MG63 (cell line): ENCODE measurements at regions not wholly inside any gene's neighbourhood (a gene's known extent, or its start where the extent isn't known, plus 50 kb on each side); places are given as distances from the start of the nearest gene placed in this dataset.
"Not testable (repeated sequence)": the region's sequence is repeated elsewhere in the genome, so short reads cannot be mapped to it uniquely, and the experiment has no call there.

ENCODE experiments used
- DNase-seq: peaks from one replicate; pipeline ENCODE4 v3.0.0-alpha.2; 2020
- H3K27me3 ChIP-seq: fragments of 250-450 bp; sonication (Bioruptor Pico); 2 replicates; pipeline ENCODE4 v1.5.1; 2020; ENCODE audit warnings: mild to moderate bottlenecking, moderate library complexity
- H3K36me3 ChIP-seq: fragments of 250-450 bp; sonication (Bioruptor Pico); 2 replicates; pipeline ENCODE4 v1.5.1; 2020; ENCODE audit warnings: mild to moderate bottlenecking, moderate library complexity
- H3K4me3 ChIP-seq: fragments of 250-450 bp; sonication (Bioruptor Pico); 2 replicates; pipeline ENCODE4 v1.5.1; 2020; ENCODE audit warnings: mild to moderate bottlenecking, moderate library complexity
- H3K9me3 ChIP-seq: fragments of 250-450 bp; sonication (Bioruptor Pico); 2 replicates; pipeline ENCODE4 v1.5.1; 2020; ENCODE audit warnings: mild to moderate bottlenecking, moderate library complexity

- no peak for DNase-seq
- Histone ChIP-seq H3K36me3 (no peaks in the 10 kb centered on the region), H3K4me3 (no peak overlapping the region), H3K27me3 (no peaks in the 10 kb centered on the region), H3K9me3 (no peaks in the 10 kb centered on the region)
Observed at GRCh38 chr9:74120061-74120460, 377.1 kb upstream of the RORB start.

- Histone ChIP-seq H3K4me3 (no peak overlapping the region), H3K27me3 (no peaks in the 10 kb centered on the region), H3K9me3 (no peaks in the 10 kb centered on the region), H3K36me3 (no peaks in the 10 kb centered on the region)
- DNase-seq, result no peak
Observed at GRCh38 chr9:74120470-74120869, 376.7 kb upstream of the RORB start.

- Histone ChIP-seq H3K27me3 (no peaks in the 10 kb centered on the region), H3K9me3 (no peaks in the 10 kb centered on the region), H3K4me3 (no peak overlapping the region), H3K36me3 (no peaks in the 10 kb centered on the region)
- DNase-seq, result no peak
Observed at GRCh38 chr9:74122216-74122615, 374.9 kb upstream of the RORB start.

GRCh38 chr9:74122661-74123060 is 374.5 kb upstream of the RORB start:
- Histone ChIP-seq H3K9me3 (no peaks in the 10 kb centered on the region), H3K4me3 (no peak overlapping the region), H3K27me3 (no peaks in the 10 kb centered on the region), H3K36me3 (no peaks in the 10 kb centered on the region)
- no peak for DNase-seq

- no peaks in the 10 kb centered on the region for H3K27me3 ChIP-seq
- no peak for DNase-seq
- H3K4me3 ChIP-seq, result no peak overlapping the region
- H3K36me3 ChIP-seq, result no peaks in the 10 kb centered on the region
- H3K9me3 ChIP-seq, result no peaks in the 10 kb centered on the region
Observed at GRCh38 chr9:74125941-74126340, 371.2 kb upstream of the RORB start.

- H3K9me3 ChIP-seq, result no peaks in the 10 kb centered on the region
Observed at GRCh38 chr9:74132986-74133385, 364.1 kb upstream of the RORB start.

GRCh38 chr9:74133921-74134320 is 363.2 kb upstream of the RORB start:
- Histone ChIP-seq H3K4me3 (no peak overlapping the region), H3K36me3 (no peaks in the 10 kb centered on the region), H3K27me3 (no peaks in the 10 kb centered on the region), H3K9me3 (no peaks in the 10 kb centered on the region)
- DNase-seq, result no peak

More at GRCh38 chr9:74132986-74133385, 364.1 kb upstream of the RORB start:
- DNase-seq, result no peak
- Histone ChIP-seq H3K27me3 (no peaks in the 10 kb centered on the region), H3K4me3 (no peak overlapping the region), H3K36me3 (no peaks in the 10 kb centered on the region)

- no peaks in the 10 kb centered on the region for H3K36me3 ChIP-seq
- H3K27me3 ChIP-seq, result no peaks in the 10 kb centered on the region
- H3K4me3 ChIP-seq, result no peak overlapping the region
- no peak for DNase-seq
- H3K9me3 ChIP-seq, result no peaks in the 10 kb centered on the region
Observed at GRCh38 chr9:74138182-74138581, 359.0 kb upstream of the RORB start.

- Histone ChIP-seq H3K27me3 (no peaks in the 10 kb centered on the region), H3K36me3 (no peaks in the 10 kb centered on the region), H3K4me3 (no peak overlapping the region), H3K9me3 (no peaks in the 10 kb centered on the region)
- DNase-seq, result no peak
Observed at GRCh38 chr9:74140141-74140540, 357.0 kb upstream of the RORB start.

GRCh38 chr9:74147906-74148305 is 349.2 kb upstream of the RORB start:
- Histone ChIP-seq H3K9me3 (no peaks in the 10 kb centered on the region), H3K4me3 (no peak overlapping the region), H3K36me3 (no peaks in the 10 kb centered on the region), H3K27me3 (no peaks in the 10 kb centered on the region)
- no peak for DNase-seq

- DNase-seq, result no peak
- no peaks in the 10 kb centered on the region for H3K36me3 ChIP-seq
Observed at GRCh38 chr9:74172874-74173273, 324.3 kb upstream of the RORB start.

GRCh38 chr9:74173284-74173683 is 323.9 kb upstream of the RORB start:
- Histone ChIP-seq H3K27me3 (no peaks in the 10 kb centered on the region), H3K36me3 (no peaks in the 10 kb centered on the region), H3K9me3 (no peaks in the 10 kb centered on the region), H3K4me3 (no peak overlapping the region)
- DNase-seq, result no peak

More at GRCh38 chr9:74172874-74173273, 324.3 kb upstream of the RORB start:
- Histone ChIP-seq H3K9me3 (no peaks in the 10 kb centered on the region), H3K27me3 (no peaks in the 10 kb centered on the region), H3K4me3 (no peak overlapping the region)

GRCh38 chr9:74197771-74198170 is 299.4 kb upstream of the RORB start:
- not testable (repeated sequence) for H3K36me3 ChIP-seq, DNase-seq, H3K9me3 ChIP-seq, H3K4me3 ChIP-seq, H3K27me3 ChIP-seq

- H3K36me3 ChIP-seq, result no peaks in the 10 kb centered on the region
- H3K4me3 ChIP-seq, result no peak overlapping the region
- no peaks in the 10 kb centered on the region for H3K9me3 ChIP-seq
- H3K27me3 ChIP-seq, result no peaks in the 10 kb centered on the region
- DNase-seq, result no peak
Observed at GRCh38 chr9:74205056-74205455, 292.1 kb upstream of the RORB start.

- Histone ChIP-seq H3K9me3 (no peaks in the 10 kb centered on the region), H3K4me3 (no peak overlapping the region), H3K36me3 (no peaks in the 10 kb centered on the region), H3K27me3 (no peaks in the 10 kb centered on the region)
- DNase-seq, result no peak
Observed at GRCh38 chr9:74218385-74219063, 278.6 kb upstream of the RORB start.

- no peak overlapping the region for H3K4me3 ChIP-seq
- H3K27me3 ChIP-seq, result no peaks in the 10 kb centered on the region
- H3K36me3 ChIP-seq, result no peaks in the 10 kb centered on the region
- H3K9me3 ChIP-seq, result no peaks in the 10 kb centered on the region
- no peak for DNase-seq
Observed at GRCh38 chr9:74220327-74220726, 276.8 kb upstream of the RORB start.

- DNase-seq, result no peak
- H3K9me3 ChIP-seq, result no peaks in the 10 kb centered on the region
- no peaks in the 10 kb centered on the region for H3K27me3 ChIP-seq
Observed at GRCh38 chr9:74236857-74237256, 260.3 kb upstream of the RORB start.

GRCh38 chr9:74245866-74246497 is 251.2 kb upstream of the RORB start:
- H3K36me3 ChIP-seq, result no peaks in the 10 kb centered on the region
- H3K9me3 ChIP-seq, result no peaks in the 10 kb centered on the region
- no peak overlapping the region for H3K4me3 ChIP-seq
- H3K27me3 ChIP-seq, result no peaks in the 10 kb centered on the region
- DNase-seq, result no peak

More at GRCh38 chr9:74236857-74237256, 260.3 kb upstream of the RORB start:
- H3K36me3 ChIP-seq, result no peaks in the 10 kb centered on the region
- no peak overlapping the region for H3K4me3 ChIP-seq
